WI38 (cell line): ENCODE measurements at regions not wholly inside any gene's neighbourhood (a gene's known extent, or its start where the extent isn't known, plus 50 kb on each side); places are given as distances from the start of the nearest gene placed in this dataset.

Experiments used
- H3K4me3 ChIP-seq: 2 replicates; pipeline ENCODE4 v1.5.1; 2011; ENCODE audit warnings: low read depth, mild to moderate bottlenecking, control low read depth, low read length
- TF ChIP-seq, protein P1 (sequence below): IDR thresholded peaks from 2 replicates; pipeline ENCODE4 v1.5.1; 2012; ENCODE audit warnings: low read depth, mild to moderate bottlenecking, control low read depth, low read length

GRCh38 chr10:25786899-25787298, 147.1 kb upstream of the MYO3A start:
- H3K4me3 ChIP-seq: no peak overlapping the region
- TF ChIP-seq, protein P1, sequence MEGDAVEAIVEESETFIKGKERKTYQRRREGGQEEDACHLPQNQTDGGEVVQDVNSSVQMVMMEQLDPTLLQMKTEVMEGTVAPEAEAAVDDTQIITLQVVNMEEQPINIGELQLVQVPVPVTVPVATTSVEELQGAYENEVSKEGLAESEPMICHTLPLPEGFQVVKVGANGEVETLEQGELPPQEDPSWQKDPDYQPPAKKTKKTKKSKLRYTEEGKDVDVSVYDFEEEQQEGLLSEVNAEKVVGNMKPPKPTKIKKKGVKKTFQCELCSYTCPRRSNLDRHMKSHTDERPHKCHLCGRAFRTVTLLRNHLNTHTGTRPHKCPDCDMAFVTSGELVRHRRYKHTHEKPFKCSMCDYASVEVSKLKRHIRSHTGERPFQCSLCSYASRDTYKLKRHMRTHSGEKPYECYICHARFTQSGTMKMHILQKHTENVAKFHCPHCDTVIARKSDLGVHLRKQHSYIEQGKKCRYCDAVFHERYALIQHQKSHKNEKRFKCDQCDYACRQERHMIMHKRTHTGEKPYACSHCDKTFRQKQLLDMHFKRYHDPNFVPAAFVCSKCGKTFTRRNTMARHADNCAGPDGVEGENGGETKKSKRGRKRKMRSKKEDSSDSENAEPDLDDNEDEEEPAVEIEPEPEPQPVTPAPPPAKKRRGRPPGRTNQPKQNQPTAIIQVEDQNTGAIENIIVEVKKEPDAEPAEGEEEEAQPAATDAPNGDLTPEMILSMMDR: no peak

- TF ChIP-seq, protein P1: no peak
Measured at GRCh38 chr10:25797888-25798429, 136.1 kb upstream of the MYO3A start.

DNA sequence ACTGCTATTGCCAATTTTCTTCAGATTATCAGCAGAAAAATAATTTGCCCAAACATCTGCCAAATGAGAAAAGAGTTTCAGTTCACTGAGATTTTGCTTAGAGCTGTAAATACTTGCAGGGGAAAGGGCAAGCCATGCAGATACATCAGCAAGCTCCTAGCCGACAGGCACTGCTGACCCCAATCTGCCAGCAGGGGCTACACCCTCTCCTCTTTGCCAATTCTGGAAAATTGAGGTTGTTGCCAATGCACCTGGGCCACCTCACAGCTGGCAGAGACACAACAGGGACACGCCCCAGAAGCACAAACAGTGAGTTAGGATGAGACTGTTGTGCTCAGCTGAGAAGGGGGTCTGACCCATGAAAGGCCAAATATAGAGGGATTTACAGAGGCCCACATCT, 129.5 kb upstream of the MYO3A start:
- H3K4me3 ChIP-seq: no peak overlapping the region
- TF ChIP-seq, protein P1: no peak

More at GRCh38 chr10:25797888-25798429, 136.1 kb upstream of the MYO3A start:
- H3K4me3 ChIP-seq: no peak overlapping the region

DNA sequence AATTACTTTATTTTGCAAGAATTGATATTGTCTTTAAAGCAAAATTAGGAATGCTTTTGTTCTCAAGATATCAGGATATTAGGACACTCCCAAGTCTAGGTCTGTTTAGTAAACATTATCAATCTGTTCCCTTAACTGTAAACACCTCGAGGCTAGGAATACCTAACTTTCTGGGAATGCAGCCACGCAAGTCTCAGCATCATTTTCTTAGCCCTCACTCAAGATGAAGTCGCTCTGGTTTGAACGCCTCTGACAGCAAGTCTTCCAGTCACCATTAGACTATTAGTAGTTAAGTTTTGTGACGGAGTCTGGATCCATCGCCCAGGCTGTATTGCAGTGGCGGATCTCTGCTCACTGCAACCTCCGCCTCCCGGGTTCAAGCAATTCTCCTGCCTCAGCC, 128.0 kb upstream of the MYO3A start:
- H3K4me3 ChIP-seq: no peak overlapping the region
- TF ChIP-seq, protein P1: no peak

- H3K4me3 ChIP-seq: no peak overlapping the region
- TF ChIP-seq, protein P1: no peak
Measured at GRCh38 chr10:25808372-25808771, 125.7 kb upstream of the MYO3A start.

GRCh38 chr10:25811052-25811685, 122.9 kb upstream of the MYO3A start:
- H3K4me3 ChIP-seq: no peak overlapping the region
- TF ChIP-seq, protein P1: no peak

DNA sequence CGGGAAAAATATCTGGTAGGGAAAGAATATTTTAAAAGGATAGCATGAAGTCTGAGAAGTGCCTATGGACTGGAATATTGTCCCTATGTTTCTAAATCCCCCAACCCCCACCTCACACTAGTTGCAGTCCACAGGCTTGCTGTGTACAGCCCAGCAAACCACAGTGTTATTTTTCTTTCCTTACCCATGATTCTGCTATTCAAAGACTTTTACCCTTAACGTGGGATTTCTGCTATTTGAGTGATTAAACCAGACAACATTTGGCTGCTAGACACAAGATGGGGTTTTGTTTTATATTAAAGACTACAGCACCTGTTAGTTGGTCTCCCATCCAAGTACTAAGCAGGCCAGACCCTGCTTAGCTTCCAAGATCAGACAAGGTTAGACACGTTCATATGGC, 120.5 kb upstream of the MYO3A start:
- H3K4me3 ChIP-seq: no peak overlapping the region
- TF ChIP-seq, protein P1: no peak
